OCI-LY3 (cell line): ENCODE measurements at regions not wholly inside any gene's neighbourhood (a gene's known extent, or its start where the extent isn't known, plus 50 kb on each side); places are given as distances from the start of the nearest gene placed in this dataset.

ENCODE experiments used
- H2AFZ ChIP-seq: fragments of 200-600, 300-600 bp; shearing (Covaris generic); 2 replicates; pipeline ENCODE4 v1.6.0; 2014; ENCODE audit warnings: antibody characterized with exemption, low read depth, low read length
- H3K27ac ChIP-seq: fragments of 200-600, 300-600 bp; sonication (generic); 2 replicates; pipeline ENCODE4 v1.5.1; 2014; ENCODE audit warnings: mild to moderate bottlenecking, low read length, moderate library complexity, mixed read lengths
- H3K27me3 ChIP-seq: fragments of 200-600, 300-600 bp; sonication (generic); 2 replicates; pipeline ENCODE4 v1.6.1; 2014; ENCODE audit warnings: low read depth, low read length, mixed read lengths
- H3K36me3 ChIP-seq: fragments of 200-600, 300-600 bp; sonication (generic); replicated peaks from 2 replicates; pipeline ENCODE3; 2014; ENCODE audit warnings: low read depth, low read length, mixed read lengths
- H3K4me1 ChIP-seq: fragments of 300-600, 200-600 bp; sonication (generic); 2 replicates; pipeline ENCODE4 v1.6.1; 2014; ENCODE audit warnings: low read length, mixed read lengths
- H3K4me2 ChIP-seq: fragments of 200-600, 300-600 bp; sonication (generic); 2 replicates; pipeline ENCODE4 v1.6.1; 2014; ENCODE audit warnings: low read length, mixed read lengths
- H3K4me3 ChIP-seq: fragments of 300-600, 200-600 bp; sonication (generic); 2 replicates; pipeline ENCODE4 v1.5.1; 2014; ENCODE audit warnings: antibody characterized with exemption, mild to moderate bottlenecking, low read length, moderate library complexity
- H3K79me2 ChIP-seq: fragments of 300-600, 200-600 bp; shearing (Covaris generic); 2 replicates; pipeline ENCODE4 v1.6.1; 2014; ENCODE audit warnings: mild to moderate bottlenecking, low read length, mixed read lengths
- H3K9ac ChIP-seq: fragments of 300-600, 200-600 bp; shearing (Covaris generic); 2 replicates; pipeline ENCODE4 v1.6.0; 2014; ENCODE audit warnings: mild to moderate bottlenecking, low read length, moderate library complexity
- H3K9me3 ChIP-seq: fragments of 200-600, 300-600 bp; shearing (Covaris generic); 2 replicates; pipeline ENCODE4 v1.6.1; 2014; ENCODE audit warnings: low read length, mixed read lengths; ENCODE audit not compliant: insufficient read depth
- H4K20me1 ChIP-seq: fragments of 200-600, 300-600 bp; sonication (generic); 2 replicates; pipeline ENCODE4 v1.6.1; 2016; ENCODE audit warnings: low read length, mixed read lengths; ENCODE audit not compliant: insufficient read depth
- EZH2phosphoT487 ChIP-seq: fragments of 200-600 bp; shearing (Covaris generic); IDR thresholded peaks from 2 replicates; pipeline ENCODE4 v1.6.1; 2018; ENCODE audit warnings: antibody characterized with exemption, mixed run types, low read depth
- TF ChIP-seq, protein P1 (sequence below): fragments of 200-600, 300-600 bp; sonication (generic); IDR thresholded peaks from 2 replicates; pipeline ENCODE4 v1.5.1; 2014; ENCODE audit warnings: antibody characterized with exemption, low read length, low read depth

DNA sequence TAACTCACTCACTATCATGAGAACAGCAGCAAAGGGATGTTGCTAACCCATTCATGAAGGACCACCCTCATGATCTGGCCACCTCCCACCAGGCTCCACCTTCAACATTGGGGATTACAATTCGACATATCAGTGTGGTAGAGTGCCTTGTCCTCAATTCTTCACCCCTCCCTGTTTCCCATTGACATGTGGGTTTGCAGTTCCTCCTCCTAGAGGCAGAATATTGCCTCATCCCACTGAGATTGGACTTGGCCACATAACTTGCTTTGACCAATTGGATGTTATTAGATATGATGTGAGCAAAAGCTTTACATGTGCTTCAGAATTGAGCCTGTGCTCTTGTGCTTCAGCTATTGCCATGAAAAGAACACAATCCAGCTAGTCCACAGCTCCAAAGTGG lies 217.0 kb upstream of the CXCR4 start:
- Histone ChIP-seq H3K4me1 (peaks cover 5% of the 10 kb centered on the region; the same call in 1 of the 2 replicates), H3K4me3 (no peak overlapping the region), H3K4me2 (no peak overlapping the region), H3K27ac (no peak overlapping the region), H3K36me3 (no peaks in the 10 kb centered on the region), H2AFZ (no peak overlapping the region), H4K20me1 (no peaks in the 10 kb centered on the region), H3K9me3 (0 out of 2 replicates have a peak, but pooled peaks cover 9% of the 10 kb centered on the region), H3K79me2 (no peaks in the 10 kb centered on the region), H3K27me3 (peaks cover 24% of the 10 kb centered on the region), H3K9ac (no peak overlapping the region)
- TF ChIP-seq, protein P1, sequence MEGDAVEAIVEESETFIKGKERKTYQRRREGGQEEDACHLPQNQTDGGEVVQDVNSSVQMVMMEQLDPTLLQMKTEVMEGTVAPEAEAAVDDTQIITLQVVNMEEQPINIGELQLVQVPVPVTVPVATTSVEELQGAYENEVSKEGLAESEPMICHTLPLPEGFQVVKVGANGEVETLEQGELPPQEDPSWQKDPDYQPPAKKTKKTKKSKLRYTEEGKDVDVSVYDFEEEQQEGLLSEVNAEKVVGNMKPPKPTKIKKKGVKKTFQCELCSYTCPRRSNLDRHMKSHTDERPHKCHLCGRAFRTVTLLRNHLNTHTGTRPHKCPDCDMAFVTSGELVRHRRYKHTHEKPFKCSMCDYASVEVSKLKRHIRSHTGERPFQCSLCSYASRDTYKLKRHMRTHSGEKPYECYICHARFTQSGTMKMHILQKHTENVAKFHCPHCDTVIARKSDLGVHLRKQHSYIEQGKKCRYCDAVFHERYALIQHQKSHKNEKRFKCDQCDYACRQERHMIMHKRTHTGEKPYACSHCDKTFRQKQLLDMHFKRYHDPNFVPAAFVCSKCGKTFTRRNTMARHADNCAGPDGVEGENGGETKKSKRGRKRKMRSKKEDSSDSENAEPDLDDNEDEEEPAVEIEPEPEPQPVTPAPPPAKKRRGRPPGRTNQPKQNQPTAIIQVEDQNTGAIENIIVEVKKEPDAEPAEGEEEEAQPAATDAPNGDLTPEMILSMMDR = no peak
- no peak for TF ChIP-seq EZH2phosphoT487

DNA sequence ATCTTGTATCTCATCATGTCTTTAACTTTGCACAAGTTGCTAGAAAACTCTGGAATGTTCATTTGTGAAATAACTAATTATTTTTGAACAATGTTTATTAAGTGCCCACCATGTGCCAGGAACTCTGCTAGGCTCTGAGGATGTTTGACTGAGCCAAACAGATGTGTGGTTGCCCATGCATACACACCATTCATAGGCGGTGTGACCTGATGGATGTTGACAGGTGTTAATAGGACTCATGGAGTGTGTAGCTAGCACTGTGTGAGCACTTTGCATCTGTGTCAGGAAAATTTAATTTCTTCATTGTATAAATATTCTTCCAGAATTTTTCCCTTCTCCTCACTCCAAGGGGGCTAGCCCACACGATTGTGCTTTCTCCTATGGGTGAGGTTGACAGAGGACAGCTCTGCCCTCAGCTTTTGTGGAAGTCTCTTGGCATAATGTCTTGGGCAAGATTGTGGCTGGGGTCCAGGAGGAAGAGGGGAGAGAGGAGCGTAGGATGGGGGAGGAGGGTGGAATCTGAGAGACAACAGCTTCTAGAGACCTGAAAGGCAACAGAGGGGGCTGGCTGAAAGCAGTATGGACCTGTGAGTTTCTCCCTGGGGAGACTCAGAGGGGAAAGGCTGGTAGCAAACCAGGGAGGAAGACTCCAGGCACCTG lies 214.6 kb upstream of the CXCR4 start:
- Histone ChIP-seq H3K4me3 (no peak overlapping the region), H3K36me3 (no peaks in the 10 kb centered on the region), H3K27ac (no peak overlapping the region), H3K4me1 (peaks cover 7% of the 10 kb centered on the region), H3K79me2 (no peaks in the 10 kb centered on the region), H4K20me1 (no peaks in the 10 kb centered on the region), H2AFZ (no peak overlapping the region), H3K9me3 (no peaks in the 10 kb centered on the region), H3K9ac (no peak overlapping the region), H3K4me2 (no peak overlapping the region), H3K27me3 (peaks cover 42% of the 10 kb centered on the region)
- TF ChIP-seq EZH2phosphoT487 = no peak
- TF ChIP-seq, protein P1 = no peak

DNA sequence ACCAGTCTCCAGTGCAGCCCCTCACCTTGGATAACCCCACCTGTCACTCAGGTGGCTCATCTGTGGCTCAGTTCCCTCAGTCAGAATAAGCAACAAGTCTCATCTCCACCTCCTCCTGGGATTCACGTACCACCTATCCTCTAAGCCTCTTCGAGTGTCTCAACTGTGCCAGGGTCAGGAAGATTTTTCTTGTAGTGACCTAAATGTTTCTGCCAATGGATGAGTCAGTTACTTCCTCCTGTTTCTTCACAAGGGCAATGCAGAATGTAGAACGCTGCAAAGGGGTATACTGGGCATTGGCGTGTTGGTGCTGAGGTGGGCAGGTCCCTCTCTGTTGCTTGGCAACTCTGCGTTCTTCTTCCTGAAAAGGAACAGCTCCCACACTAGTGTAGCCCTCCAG lies 213.3 kb upstream of the CXCR4 start:
- no peak overlapping the region for H3K4me2 ChIP-seq
- H4K20me1 ChIP-seq = no peaks in the 10 kb centered on the region
- H2AFZ ChIP-seq = no peak overlapping the region
- no peak overlapping the region for H3K4me3 ChIP-seq
- H3K79me2 ChIP-seq = no peaks in the 10 kb centered on the region
- peaks cover 42% of the 10 kb centered on the region for H3K27me3 ChIP-seq
- no peak overlapping the region for H3K9ac ChIP-seq
- H3K4me1 ChIP-seq = peaks cover 17% of the 10 kb centered on the region
- TF ChIP-seq, protein P1 = no peak
- TF ChIP-seq EZH2phosphoT487 = no peak
- no peaks in the 10 kb centered on the region for H3K36me3 ChIP-seq
- H3K9me3 ChIP-seq = no peaks in the 10 kb centered on the region
- no peak overlapping the region for H3K27ac ChIP-seq

DNA sequence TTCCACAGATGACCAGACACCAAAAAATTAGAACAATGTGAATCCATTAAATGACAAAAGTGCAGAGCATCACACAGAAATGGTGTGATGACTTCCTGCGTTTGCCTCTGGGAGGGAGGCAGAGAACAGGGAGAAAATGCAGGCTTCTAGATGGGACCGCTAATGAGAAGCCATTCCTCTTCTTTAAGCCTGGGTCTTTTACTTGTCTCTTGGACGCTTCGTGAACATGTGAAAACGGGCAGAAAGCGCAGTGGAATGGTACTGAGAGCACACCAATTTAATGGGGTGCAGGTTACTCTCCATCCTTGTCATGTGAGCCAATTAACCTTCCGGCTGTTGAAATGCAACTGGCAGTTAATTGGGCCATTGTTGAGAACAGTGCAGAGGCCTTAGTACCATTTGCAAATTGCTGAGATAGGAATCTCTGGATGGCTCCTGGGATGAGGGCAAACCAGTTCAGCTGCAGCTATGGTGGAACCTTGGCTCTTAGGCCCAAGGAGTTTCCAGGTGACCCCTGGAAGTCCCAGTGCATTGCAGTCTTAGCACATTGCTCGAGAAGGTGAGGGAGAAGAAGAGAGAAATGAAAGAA lies 210.4 kb upstream of the CXCR4 start:
- Histone ChIP-seq H3K27me3 (peaks cover 45% of the 10 kb centered on the region), H4K20me1 (no peaks in the 10 kb centered on the region), H3K4me1 (peaks cover 41% of the 10 kb centered on the region), H2AFZ (no peak overlapping the region), H3K9me3 (no peaks in the 10 kb centered on the region), H3K79me2 (no peaks in the 10 kb centered on the region), H3K36me3 (no peaks in the 10 kb centered on the region), H3K4me2 (no peak overlapping the region; the same call in 1 of the 2 replicates), H3K9ac (no peak overlapping the region), H3K27ac (no peak overlapping the region), H3K4me3 (no peak overlapping the region)
- no peak for TF ChIP-seq EZH2phosphoT487
- TF ChIP-seq, protein P1 = no peak
